ENCODE measurements at regions not wholly inside any gene's neighbourhood (a gene's known extent, or its start where the extent isn't known, plus 50 kb on each side); places are given as distances from the start of the nearest gene placed in this dataset.

DNA sequence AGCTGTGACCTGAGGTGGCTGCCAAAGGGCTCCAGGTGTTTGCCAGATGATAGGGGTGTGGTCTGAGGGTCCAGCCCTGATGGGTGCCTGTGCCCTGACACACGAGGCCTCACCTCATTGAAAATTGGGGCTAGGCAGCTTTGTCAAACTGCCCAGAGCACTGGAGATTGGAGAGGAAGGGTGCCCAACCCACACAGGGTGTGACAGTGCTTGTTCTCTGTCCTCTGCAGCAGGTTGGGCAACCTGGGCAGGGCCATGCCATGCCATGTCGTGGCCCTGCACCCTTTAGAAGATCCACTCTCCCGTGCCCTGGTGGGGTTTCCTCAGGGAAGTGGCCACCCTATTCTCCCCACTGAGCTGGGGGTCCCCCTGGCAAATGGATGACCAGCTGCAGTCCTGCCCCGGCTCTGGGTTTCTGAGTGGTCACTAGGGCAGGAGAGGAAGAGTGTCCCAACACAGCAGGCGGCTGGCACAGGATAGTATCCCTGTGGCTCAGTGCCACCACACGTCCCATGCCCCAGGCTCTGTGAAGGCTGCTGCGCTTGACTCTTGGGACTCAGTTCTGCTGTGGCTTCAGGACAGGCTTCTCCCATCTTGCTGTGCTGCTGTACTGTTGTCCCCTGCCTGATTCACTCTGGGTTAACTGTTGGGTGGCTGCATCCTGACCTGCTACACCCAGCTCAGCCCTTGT lies 100.8 kb upstream of the PITX1 start:
- DNase-seq: peak; percentile 12

GRCh38 chr5:135133698-135134515 lies 99.9 kb upstream of the PITX1 start:
- DNase-seq: peak; percentile 16

DNA sequence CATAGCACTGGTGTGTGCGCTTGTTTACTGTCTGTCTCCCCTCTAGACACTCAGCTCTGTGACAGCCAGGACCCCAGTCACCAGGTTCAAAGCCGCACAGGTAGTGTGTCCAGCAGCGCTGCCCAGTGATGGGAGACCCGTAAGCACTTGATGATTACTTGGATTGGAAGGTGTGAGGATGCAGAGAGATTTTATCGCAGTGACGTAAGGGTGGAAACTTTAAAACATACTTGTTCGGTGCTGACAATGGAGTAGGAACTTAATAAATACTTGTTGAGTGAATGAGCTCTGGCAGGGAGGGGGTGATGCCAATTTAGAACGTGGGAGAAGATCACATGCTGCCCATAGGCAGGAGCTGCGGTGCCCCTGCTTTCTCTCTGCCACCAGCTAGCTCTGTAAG lies 99.2 kb upstream of the PITX1 start:
- no peak for DNase-seq

- no peak for DNase-seq
Observed at GRCh38 chr5:135131801-135132680, 98.0 kb upstream of the PITX1 start.

- no peak for DNase-seq
Observed at GRCh38 chr5:135130261-135131215, 96.5 kb upstream of the PITX1 start.

- DNase-seq: peak; percentile 13
Observed at GRCh38 chr5:135129307-135129706, 95.3 kb upstream of the PITX1 start.

DNA sequence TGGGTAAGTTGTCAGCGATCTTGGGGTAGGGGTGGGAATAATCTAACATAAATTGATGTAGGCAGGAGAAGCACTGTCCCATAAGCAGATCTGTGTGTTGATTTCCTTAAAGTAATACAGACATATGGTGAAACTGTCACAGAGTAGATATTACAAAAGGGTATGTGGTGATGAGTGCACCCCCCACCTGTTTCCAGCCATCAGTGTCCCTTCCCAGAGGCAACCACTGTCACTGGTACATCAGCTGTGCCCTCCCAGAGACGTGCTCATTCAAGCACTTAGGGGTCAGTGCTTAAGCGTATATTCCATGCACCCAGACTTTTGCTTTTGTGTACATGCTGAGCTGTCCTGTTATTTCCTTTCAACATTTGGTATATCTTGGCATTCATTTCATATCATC lies 94.3 kb upstream of the PITX1 start:
- DNase-seq: peak; percentile 1

DNA sequence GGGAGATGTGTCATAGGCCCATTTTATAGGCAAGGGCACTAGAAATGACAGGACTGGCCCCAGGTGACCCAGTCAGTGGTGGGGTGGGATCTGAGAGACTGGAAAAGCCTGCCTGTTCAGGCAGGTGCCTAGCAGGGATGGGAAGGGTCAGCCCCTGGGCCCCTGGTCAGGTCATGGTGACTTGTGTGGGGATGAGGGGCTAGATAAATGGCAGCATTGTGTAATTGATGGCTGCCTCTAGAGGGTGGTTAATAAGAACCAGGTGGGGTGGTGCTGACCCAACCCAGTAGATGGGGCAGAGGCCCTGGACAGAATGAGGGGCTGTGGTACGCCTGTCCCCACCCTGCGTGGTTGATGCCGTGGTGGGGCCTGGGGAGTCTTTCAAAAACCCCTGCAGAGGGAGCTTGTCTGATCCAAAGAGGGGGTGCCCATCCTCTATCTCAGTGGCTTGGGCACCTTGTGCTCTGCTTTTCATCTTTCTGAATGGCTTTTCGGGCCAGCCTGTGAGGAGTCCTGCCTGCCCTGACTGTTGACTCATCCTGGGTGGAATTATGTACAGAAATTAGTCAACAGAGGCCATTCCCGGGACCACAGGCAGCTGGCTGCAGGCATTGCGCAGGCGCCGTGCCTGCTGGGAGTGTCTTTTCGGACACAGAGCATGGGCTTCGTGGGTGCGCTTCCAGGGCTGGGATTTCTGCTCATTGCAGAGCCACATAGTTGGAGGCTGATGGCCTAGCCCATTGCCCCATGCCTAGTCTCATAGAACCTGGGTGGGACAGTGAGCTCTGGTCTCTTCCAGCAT lies 93.6 kb upstream of the PITX1 start:
- DNase-seq: no peak

GRCh38 chr5:135126688-135127438 lies 92.8 kb upstream of the PITX1 start:
- no peak for DNase-seq

DNA sequence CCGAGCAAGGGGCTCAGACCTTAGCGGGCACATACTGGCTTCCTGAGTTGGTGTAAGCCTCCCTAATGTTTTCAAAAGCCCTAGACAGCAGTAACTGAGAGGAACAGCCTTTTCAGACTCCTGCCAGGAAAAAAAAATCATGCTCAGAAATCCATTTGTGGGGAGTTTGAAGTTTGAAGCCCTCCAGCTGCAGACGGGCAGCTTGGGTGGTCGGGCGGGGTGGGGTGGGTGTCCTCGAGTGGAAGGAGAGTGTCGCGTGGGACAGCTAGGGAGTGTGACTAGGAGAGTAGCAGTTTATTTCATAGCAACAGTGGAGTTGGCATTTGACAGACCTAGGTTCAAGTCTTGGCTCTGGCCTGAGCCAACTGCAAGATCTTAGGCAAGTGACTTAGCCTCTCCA lies 90.7 kb upstream of the PITX1 start:
- DNase-seq: no peak

- no peak for DNase-seq
Observed at GRCh38 chr5:135124128-135124527, 90.1 kb upstream of the PITX1 start.

DNA sequence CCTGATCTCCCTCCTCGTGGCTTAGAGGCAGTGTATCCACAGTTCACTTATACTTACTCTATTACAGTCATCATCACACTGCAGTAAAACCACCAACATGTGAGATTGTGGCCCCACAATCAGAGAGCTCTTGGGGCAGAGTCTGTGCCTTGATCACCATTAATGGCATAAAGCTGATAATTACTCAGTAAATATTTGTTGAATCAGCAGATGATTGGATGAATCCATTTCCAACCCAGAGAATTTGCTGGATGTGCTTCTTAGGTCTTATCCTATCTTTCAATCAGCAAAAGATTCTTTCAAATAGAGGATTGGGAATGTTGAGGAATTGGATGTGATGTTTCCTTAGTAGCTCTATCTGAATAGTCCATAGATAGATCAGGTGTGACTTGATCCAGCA lies 88.8 kb upstream of the PITX1 start:
- no peak for DNase-seq

DNA sequence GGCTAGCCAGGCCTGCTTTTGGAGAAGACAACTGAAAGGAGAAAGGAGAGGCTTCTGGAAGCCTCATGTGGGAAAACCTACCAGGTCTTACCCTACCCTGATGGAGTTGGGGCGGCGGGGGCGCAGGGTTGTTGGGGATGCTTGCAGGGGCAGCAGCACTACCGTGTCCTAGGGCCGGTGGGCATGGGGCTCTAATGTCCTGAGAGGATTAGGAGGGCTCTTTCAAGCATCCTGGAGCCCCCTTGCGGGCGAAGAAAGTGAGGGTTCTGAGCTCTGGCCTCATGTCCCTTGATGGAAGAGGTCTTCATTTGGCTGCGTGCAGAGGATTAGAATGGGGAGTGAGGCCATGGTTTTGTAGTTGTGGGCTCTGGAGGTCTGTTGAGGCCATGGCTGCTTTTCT lies 86.9 kb upstream of the PITX1 start:
- no peak for DNase-seq

GRCh38 chr5:135119481-135119880 lies 85.5 kb upstream of the PITX1 start:
- DNase-seq: no peak

GRCh38 chr5:135117590-135117989 lies 83.6 kb upstream of the PITX1 start:
- no peak for DNase-seq

DNA sequence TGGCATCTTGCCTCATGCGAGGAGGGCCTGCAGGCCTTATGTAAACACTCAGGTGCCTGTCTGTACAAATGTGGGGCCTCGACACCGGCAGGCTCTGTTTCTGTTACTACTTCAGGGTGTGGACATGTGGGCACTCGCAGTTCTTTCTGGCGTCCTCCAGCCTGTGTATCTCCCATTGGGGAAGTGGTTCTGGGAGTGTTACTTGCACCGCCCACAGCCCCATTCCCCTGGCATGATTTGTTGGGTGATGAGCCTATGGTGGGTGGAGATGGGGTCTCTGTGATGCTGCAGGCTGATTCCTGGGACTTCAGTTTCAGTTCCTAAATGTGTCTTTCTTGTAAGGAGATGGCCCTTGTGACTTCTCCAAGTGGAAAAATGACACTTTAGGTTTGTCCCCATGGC lies 82.1 kb upstream of the PITX1 start:
- peak; percentile 36 for DNase-seq

DNA sequence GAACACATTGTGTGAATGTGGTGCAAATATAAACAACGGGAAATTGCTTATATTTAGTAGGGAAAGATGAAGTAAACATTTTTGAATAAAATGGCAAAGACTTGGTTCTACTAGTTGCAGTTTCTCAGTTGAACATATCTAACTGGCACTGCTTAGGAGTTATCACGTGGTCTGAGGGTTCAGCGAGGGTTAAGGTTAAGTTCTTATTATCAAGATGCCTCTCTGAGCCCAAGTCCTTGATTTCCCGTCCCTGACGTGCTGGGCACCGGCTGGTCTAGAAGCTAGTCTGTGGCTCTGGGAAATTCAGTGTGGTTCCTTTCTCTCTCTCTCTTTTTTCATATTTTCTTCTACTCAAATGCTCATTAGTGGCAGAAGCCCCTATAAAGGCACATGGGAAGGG lies 81.6 kb upstream of the PITX1 start:
- no peak for DNase-seq

DNA sequence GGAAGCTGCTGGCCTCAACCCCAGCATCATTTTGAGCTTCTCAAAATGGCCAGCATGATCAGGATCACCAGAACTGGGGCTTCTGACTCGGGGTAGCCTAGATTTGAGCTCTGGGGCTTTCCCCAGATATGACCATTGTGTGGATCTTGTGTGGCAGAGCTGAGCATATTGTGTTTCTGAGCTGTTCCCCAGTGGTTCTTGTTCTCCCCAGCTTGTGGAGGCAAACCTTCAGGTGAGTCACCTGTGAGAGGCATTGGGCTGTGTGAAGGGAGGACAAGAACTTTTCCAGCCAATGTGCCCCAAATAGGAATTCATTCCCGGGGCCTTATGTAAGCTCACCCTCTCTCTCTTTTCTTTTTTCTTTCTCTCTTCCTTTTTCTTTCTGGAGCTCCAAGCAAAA lies 80.7 kb upstream of the PITX1 start:
- no peak for DNase-seq

DNA sequence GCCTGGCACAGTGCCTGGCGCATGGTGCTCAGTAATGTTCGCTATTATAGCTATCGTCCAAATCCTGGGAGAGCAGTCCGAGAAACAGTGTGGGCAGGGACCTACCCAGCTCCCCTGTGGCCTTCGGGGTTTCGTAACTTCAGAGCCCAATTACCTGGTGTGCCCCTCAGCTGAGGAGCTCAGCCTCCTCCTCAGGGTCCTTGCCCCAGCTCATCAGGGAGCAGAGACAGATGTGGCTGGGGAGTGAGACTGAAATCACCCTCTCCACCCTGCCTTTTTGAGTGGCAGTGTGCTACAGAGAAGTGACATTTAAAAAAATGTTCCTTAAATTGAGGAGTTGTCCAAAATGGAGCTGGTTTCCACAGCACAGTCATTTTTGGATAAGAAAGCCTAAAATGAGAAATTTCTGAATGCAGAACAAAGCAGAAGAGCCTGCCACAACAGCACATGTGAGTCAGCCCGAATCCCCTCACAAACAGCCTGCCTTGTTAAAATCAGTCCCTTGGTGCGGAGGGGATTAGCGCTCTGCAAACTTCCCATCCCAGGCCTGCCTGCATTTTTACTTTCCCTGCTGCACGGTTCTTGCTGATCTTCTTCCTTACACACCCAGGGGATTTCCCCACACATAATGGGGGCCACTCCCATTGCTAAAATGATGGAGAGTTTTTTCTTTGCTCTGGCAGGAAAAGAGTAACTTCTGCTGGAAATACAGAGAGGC lies 78.1 kb upstream of the PITX1 start:
- no peak for DNase-seq

All from CD4-positive, alpha-beta T cell treated with Interleukin-15 for 1 hour (primary cell).